ENCODE measurements at regions not wholly inside any gene's neighbourhood (a gene's known extent, or its start where the extent isn't known, plus 50 kb on each side); places are given as distances from the start of the nearest gene placed in this dataset.

DNA sequence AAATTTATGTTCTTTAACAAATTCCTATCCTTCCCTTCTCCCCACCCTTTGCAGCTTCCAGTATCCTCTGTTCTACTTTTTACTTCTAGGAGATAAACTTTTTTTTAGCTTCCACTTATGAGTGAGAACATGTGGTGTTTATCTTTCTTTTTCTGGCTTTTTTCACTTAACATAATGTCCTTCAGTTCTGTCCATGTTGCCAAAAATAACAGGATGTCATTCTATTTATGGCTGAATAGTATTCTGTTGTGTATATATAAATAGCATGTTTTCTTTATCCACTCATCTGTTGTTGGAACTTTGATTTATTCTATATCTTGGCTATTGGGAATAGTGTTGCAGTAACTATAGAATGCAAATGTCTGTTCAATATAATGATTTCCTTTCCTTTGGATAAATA, 1191.2 kb downstream of the CNTNAP5 start:
- TF ChIP-seq, protein P1, sequence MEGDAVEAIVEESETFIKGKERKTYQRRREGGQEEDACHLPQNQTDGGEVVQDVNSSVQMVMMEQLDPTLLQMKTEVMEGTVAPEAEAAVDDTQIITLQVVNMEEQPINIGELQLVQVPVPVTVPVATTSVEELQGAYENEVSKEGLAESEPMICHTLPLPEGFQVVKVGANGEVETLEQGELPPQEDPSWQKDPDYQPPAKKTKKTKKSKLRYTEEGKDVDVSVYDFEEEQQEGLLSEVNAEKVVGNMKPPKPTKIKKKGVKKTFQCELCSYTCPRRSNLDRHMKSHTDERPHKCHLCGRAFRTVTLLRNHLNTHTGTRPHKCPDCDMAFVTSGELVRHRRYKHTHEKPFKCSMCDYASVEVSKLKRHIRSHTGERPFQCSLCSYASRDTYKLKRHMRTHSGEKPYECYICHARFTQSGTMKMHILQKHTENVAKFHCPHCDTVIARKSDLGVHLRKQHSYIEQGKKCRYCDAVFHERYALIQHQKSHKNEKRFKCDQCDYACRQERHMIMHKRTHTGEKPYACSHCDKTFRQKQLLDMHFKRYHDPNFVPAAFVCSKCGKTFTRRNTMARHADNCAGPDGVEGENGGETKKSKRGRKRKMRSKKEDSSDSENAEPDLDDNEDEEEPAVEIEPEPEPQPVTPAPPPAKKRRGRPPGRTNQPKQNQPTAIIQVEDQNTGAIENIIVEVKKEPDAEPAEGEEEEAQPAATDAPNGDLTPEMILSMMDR (IDR thresholded peaks at IDR 0.05): no peak
- no peak for TF ChIP-seq POLR2A (IDR thresholded peaks at IDR 0.05)
